PC-3 (cell line): ENCODE measurements at regions not wholly inside any gene's neighbourhood (a gene's known extent, or its start where the extent isn't known, plus 50 kb on each side); places are given as distances from the start of the nearest gene placed in this dataset.

Source experiments
- EZH2phosphoT487 ChIP-seq: fragments of 300-600 bp; sonication (generic); IDR thresholded peaks from 2 replicates; pipeline ENCODE4 v1.6.1; 2018; ENCODE audit warnings: mild to moderate bottlenecking, antibody characterized with exemption, low read length, borderline replicate concordance
- TF ChIP-seq, protein P1 (sequence below): fragments of 300-600 bp; sonication (generic); conservative IDR thresholded peaks from 2 replicates; pipeline ENCODE4 v1.5.1; 2017; ENCODE audit warnings: antibody characterized with exemption, low read depth, mild to moderate bottlenecking, low read length

GRCh38 chr22:22817468-22818201 is 70.0 kb upstream of the IGLL5 start:
- TF ChIP-seq, protein P1, sequence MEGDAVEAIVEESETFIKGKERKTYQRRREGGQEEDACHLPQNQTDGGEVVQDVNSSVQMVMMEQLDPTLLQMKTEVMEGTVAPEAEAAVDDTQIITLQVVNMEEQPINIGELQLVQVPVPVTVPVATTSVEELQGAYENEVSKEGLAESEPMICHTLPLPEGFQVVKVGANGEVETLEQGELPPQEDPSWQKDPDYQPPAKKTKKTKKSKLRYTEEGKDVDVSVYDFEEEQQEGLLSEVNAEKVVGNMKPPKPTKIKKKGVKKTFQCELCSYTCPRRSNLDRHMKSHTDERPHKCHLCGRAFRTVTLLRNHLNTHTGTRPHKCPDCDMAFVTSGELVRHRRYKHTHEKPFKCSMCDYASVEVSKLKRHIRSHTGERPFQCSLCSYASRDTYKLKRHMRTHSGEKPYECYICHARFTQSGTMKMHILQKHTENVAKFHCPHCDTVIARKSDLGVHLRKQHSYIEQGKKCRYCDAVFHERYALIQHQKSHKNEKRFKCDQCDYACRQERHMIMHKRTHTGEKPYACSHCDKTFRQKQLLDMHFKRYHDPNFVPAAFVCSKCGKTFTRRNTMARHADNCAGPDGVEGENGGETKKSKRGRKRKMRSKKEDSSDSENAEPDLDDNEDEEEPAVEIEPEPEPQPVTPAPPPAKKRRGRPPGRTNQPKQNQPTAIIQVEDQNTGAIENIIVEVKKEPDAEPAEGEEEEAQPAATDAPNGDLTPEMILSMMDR = no peak; the same call in 1 of the 2 replicates
- no peak for TF ChIP-seq EZH2phosphoT487
